ENCODE measurements at regions not wholly inside any gene's neighbourhood (a gene's known extent, or its start where the extent isn't known, plus 50 kb on each side); places are given as distances from the start of the nearest gene placed in this dataset.
A peak's percentile ranks its signal among the peaks of the same experiment; 100 is the strongest.

GRCh38 chr2:164224007-164224406 is 397.3 kb downstream of the GRB14 start:
- CTCF ChIA-PET = no interaction called here
- POLR2A ChIA-PET = no interaction called here
- TF ChIP-seq CTCF (IDR thresholded peaks at IDR 0.05; ENCODE audit: insufficient read depth, low read length, missing control alignments) = no peak
- no peak for DNase-seq (ENCODE audit: low read depth, low spot score)
- H3K4me3 ChIP-seq (ENCODE audit: low read depth, low read length) = no peak overlapping the region

GRCh38 chr2:164221473-164221872 is 399.8 kb downstream of the GRB14 start:
- ChIA-PET POLR2A (no interaction called here), CTCF (no interaction called here)
- no peak for DNase-seq (ENCODE audit: low read depth, low spot score)
- no peak for TF ChIP-seq CTCF (IDR thresholded peaks at IDR 0.05; ENCODE audit: insufficient read depth, low read length, missing control alignments)
- no peak overlapping the region for H3K4me3 ChIP-seq (ENCODE audit: low read depth, low read length)

GRCh38 chr2:164220265-164220664 is 401.0 kb downstream of the GRB14 start:
- POLR2A ChIA-PET = no interaction called here
- no peak overlapping the region for H3K4me3 ChIP-seq (ENCODE audit: low read depth, low read length)
- TF ChIP-seq CTCF (IDR thresholded peaks at IDR 0.05; ENCODE audit: insufficient read depth, low read length, missing control alignments) = no peak
- DNase-seq (ENCODE audit: low read depth, low spot score) = no peak
- CTCF ChIA-PET = no interaction called here

- ChIA-PET POLR2A (no interaction called here), CTCF (no interaction called here)
- DNase-seq (ENCODE audit: low read depth, low spot score) = no peak
- no peak overlapping the region for H3K4me3 ChIP-seq (ENCODE audit: low read depth, low read length)
- no peak for TF ChIP-seq CTCF (IDR thresholded peaks at IDR 0.05; ENCODE audit: insufficient read depth, low read length, missing control alignments)
These were observed 407.4 kb downstream of the GRB14 start for GRCh38 chr2:164213916-164214315.

- ChIA-PET CTCF (interaction anchor here (1.4 kb wide), 1 partner anchor 223 kb away, joined by 4 read pairs; no protein-coding TSS in a partner anchor), POLR2A (no interaction called here)
- no peak overlapping the region for H3K4me3 ChIP-seq (ENCODE audit: low read depth, low read length)
- peak; percentile 55 for DNase-seq (ENCODE audit: low read depth, low spot score)
- no peak for TF ChIP-seq CTCF (IDR thresholded peaks at IDR 0.05; ENCODE audit: insufficient read depth, low read length, missing control alignments)
These were observed 415.9 kb downstream of the GRB14 start for GRCh38 chr2:164205347-164205746.

GRCh38 chr2:164203131-164203530 is 418.2 kb downstream of the GRB14 start:
- ChIA-PET CTCF (no interaction called here), POLR2A (no interaction called here)
- TF ChIP-seq CTCF (IDR thresholded peaks at IDR 0.05; ENCODE audit: insufficient read depth, low read length, missing control alignments) = no peak
- H3K4me3 ChIP-seq (ENCODE audit: low read depth, low read length) = no peak overlapping the region
- no peak for DNase-seq (ENCODE audit: low read depth, low spot score)

Measured in AG04449 (cell line).